AG09319 (cell line): ENCODE measurements at regions not wholly inside any gene's neighbourhood (a gene's known extent, or its start where the extent isn't known, plus 50 kb on each side); places are given as distances from the start of the nearest gene placed in this dataset.

Experiments
- DNase-seq: peaks from one replicate; pipeline ENCODE4 v3.0.0-alpha.2; 2010; ENCODE audit warnings: low read depth; ENCODE audit errors: extremely low read depth
- TF ChIP-seq, protein P1 (sequence below): IDR thresholded peaks from 2 replicates; pipeline ENCODE4 v1.5.1; 2011; ENCODE audit warnings: low read depth, mild to moderate bottlenecking, inconsistent platforms, low read length, moderate library complexity

GRCh38 chr11:15481871-15482270 is 367.1 kb downstream of the INSC start:
- TF ChIP-seq, protein P1, sequence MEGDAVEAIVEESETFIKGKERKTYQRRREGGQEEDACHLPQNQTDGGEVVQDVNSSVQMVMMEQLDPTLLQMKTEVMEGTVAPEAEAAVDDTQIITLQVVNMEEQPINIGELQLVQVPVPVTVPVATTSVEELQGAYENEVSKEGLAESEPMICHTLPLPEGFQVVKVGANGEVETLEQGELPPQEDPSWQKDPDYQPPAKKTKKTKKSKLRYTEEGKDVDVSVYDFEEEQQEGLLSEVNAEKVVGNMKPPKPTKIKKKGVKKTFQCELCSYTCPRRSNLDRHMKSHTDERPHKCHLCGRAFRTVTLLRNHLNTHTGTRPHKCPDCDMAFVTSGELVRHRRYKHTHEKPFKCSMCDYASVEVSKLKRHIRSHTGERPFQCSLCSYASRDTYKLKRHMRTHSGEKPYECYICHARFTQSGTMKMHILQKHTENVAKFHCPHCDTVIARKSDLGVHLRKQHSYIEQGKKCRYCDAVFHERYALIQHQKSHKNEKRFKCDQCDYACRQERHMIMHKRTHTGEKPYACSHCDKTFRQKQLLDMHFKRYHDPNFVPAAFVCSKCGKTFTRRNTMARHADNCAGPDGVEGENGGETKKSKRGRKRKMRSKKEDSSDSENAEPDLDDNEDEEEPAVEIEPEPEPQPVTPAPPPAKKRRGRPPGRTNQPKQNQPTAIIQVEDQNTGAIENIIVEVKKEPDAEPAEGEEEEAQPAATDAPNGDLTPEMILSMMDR = no peak
- DNase-seq = no peak

DNA sequence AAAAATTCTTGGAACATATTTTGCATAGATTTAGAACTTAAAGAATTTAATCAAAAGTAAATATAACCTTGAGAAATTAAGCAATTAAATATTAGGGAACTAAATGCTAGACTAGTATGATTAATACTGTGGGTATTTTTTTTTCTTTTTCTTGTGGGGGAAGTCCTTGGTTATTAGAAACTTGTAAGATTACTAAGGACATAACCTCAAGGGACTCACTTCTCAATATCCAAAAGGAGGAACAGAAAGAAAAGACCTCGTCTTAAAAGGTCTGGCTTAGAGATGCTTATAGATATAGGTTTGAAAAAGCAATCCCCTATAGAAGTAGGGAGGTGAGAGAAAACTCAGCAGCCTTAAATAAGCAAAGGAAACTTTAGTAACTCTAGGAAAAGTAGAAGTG is 368.5 kb downstream of the INSC start:
- TF ChIP-seq, protein P1 = no peak
- no peak for DNase-seq

- DNase-seq = no peak
- TF ChIP-seq, protein P1 = no peak
Observed at GRCh38 chr11:15484398-15484797, 369.7 kb downstream of the INSC start.

DNA sequence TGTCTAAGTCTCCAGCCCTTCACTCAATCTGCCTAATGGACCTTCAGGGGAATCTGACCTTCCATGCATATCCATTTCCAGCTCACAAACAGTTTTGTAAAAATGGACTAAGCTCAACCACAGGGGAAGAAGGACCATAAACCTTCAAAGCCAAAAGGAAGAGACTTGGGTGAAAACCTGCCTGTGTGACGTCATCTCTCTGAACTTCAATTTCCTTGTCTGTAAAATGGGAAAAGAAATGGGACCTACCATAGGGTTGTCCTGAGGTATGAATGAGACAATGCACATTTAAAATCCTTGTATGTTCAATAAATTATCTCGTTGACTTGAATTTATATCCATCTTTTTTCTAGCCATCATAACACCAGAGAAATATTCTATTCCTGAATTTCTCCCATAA is 370.7 kb downstream of the INSC start:
- TF ChIP-seq, protein P1 = no peak
- DNase-seq = no peak

DNA sequence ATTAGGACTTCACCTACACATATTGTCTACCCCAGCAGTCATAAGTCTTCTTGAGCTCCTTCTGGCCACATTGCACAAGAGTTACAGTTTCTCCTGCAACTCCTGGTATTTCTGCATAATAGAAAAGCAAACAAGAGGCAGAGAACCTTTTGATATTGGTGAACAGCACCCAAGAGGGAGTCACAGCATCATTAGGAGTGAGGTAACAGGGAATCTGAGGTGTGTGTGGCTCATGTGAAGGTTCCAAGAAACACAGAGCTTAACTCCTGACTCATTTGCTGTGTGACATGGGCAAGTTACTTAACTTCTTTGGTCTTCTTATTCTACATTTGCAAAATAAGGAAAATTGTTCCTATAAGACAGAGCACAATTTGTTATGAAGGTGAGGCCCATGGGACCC is 374.6 kb downstream of the INSC start:
- TF ChIP-seq, protein P1 = no peak
- DNase-seq = no peak

- no peak for DNase-seq
- TF ChIP-seq, protein P1 = no peak
Observed at GRCh38 chr11:15490535-15490934, 375.8 kb downstream of the INSC start.

- TF ChIP-seq, protein P1 = no peak
- no peak for DNase-seq
Observed at GRCh38 chr11:15493066-15493465, 378.3 kb downstream of the INSC start.
